ENCODE measurements at regions not wholly inside any gene's neighbourhood (a gene's known extent, or its start where the extent isn't known, plus 50 kb on each side); places are given as distances from the start of the nearest gene placed in this dataset.

DNA sequence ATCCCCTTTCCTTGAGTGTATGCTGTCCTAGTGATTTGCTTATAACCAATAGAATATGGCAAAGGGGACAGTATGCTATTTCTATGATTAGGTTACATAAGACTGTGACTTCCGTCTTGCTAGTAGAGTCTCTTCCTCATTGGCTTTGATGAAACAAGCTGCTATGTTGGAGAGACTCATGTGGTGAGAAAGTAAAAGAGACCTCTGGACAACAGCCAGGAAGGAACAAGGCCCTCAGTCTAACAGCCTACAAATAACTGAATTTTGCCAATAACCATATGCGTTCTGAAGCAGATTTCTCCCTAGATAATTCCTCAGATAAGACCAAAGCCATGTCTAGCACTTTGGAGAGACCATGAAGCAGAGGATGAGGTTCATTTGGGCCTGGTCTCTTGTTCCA lies 134.5 kb upstream of the NAV3 start:
- Mint-ChIP-seq H3K4me3 (no peak overlapping the region), H3K27ac (no peak overlapping the region)

DNA sequence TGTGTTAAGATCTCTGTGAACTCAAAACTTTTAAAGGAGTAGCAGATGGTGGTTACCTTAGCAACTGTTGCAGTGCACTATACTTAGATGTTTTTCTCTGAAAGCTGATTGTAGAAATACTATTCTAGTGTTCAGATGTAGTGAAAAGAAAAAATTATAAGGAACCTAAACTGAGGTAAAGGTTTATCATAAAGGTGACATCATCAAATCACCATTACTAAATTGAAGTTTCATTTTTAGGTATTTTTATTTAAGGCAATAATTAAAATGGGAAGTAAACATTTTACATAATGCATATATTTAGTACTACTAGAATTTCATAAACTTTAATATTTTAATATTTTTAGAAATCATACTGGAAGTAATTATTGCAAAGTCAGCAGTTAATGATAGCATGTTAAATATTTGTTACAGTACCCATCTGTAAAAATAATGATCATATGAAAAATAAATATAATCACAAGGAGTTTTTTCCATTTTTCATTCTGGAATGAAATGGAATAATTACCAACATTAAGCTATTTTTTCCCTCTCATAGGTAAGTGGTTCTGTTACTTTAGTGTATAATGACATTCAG lies 141.1 kb upstream of the NAV3 start:
- Mint-ChIP-seq H3K9me3 (peaks cover 0 to 7% (median 2%) of the 10 kb centered on the region in 3 donors), H3K27ac (no peak overlapping the region), H3K4me1 (no peaks in the 10 kb centered on the region), H3K27me3 (no peaks in the 10 kb centered on the region), H3K4me3 (no peak overlapping the region), H3K36me3 (no peaks in the 10 kb centered on the region)
- no peaks in the 10 kb centered on the region for H3K27me3 ChIP-seq (replicated peaks in 1 of 2; ENCODE audit: control insufficient read depth in 2 of 2, extremely low read depth in 1 of 2, insufficient read depth in 2 of 2, low read length in 1 of 2)
- POLR2A ChIA-PET, result no interaction called here
- H3K36me3 ChIP-seq (ENCODE audit: control insufficient read depth in 2 of 2, extremely low read depth in 1 of 2, insufficient read depth in 1 of 2, low read length in 1 of 2), result no peaks in the 10 kb centered on the region
- H3K4me3 ChIP-seq (ENCODE audit: control insufficient read depth in 1 of 2, extremely low read depth in 1 of 2, low read length in 1 of 2), result no peak overlapping the region
- ATAC-seq (replicated peaks in 1 of 4), result no peak
- H3K9me3 ChIP-seq, result no peaks in the 10 kb centered on the region
- no peaks in the 10 kb centered on the region for H3K4me1 ChIP-seq (ENCODE audit: control insufficient read depth in 1 of 2, extremely low read depth in 1 of 2, insufficient read depth in 2 of 2, low read length in 2 of 2)
- DNase-seq, result no peak
- CTCF ChIA-PET, result no interaction called here
- no peak overlapping the region for H3K27ac ChIP-seq (ENCODE audit: low read length)

More for the DNA sequence above, 134.5 kb upstream of the NAV3 start:
- Mint-ChIP-seq H3K9me3 (peaks cover 2 to 10% (median 4%) of the 10 kb centered on the region in 3 donors), H3K27me3 (no peaks in the 10 kb centered on the region), H3K36me3 (no peaks in the 10 kb centered on the region), H3K4me1 (no peaks in the 10 kb centered on the region)
- no peak for DNase-seq
- Histone ChIP-seq H3K27me3 (replicated peaks in 1 of 2; ENCODE audit: control insufficient read depth in 2 of 2, extremely low read depth in 1 of 2, insufficient read depth in 2 of 2, low read length in 1 of 2) (no peaks in the 10 kb centered on the region), H3K36me3 (ENCODE audit: control insufficient read depth in 2 of 2, extremely low read depth in 1 of 2, insufficient read depth in 1 of 2, low read length in 1 of 2) (no peaks in the 10 kb centered on the region), H3K4me3 (ENCODE audit: control insufficient read depth in 1 of 2, extremely low read depth in 1 of 2, low read length in 1 of 2) (no peak overlapping the region), H3K9me3 (no peaks in the 10 kb centered on the region), H3K27ac (ENCODE audit: low read length) (no peak overlapping the region), H3K4me1 (ENCODE audit: control insufficient read depth in 1 of 2, extremely low read depth in 1 of 2, insufficient read depth in 2 of 2, low read length in 2 of 2) (no peaks in the 10 kb centered on the region)
- no peak for ATAC-seq (replicated peaks in 1 of 4)
- WGBS (ENCODE audit: insufficient coverage), result no CpG with 5 or more reads among the region's 2 CpGs
- POLR2A ChIA-PET, result no interaction called here
- CTCF ChIA-PET, result no interaction called here

DNA sequence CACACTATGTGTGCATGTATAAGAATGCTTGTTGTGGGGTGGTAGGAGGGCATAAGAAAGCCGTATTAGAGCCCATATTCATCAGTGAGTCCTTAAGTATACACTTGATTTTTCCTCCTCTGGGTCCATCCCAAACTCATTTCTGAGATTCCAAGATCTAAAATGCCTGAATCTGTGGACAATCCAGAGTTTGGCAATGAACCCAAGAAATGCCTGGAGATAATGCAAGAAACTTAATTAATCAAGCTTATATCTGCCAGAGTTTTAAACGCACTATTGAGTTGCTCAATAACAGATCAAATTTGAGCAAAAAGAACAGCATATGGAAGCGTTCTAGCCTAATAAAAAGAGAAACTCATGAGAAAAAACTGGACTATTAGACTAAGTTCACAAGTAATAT lies 143.4 kb upstream of the NAV3 start:
- DNase-seq (no peak), ATAC-seq (replicated peaks in 1 of 4) (no peak)
- H3K4me3 ChIP-seq (ENCODE audit: control insufficient read depth in 1 of 2, extremely low read depth in 1 of 2, low read length in 1 of 2), result no peak overlapping the region
- ChIA-PET POLR2A (no interaction called here), CTCF (no interaction called here)
- peaks cover 0 to 7% (median 0%) of the 10 kb centered on the region in 3 donors for H3K9me3 Mint-ChIP-seq
- no peaks in the 10 kb centered on the region for H3K4me1 Mint-ChIP-seq
- H3K9me3 ChIP-seq, result no peaks in the 10 kb centered on the region
- no peaks in the 10 kb centered on the region for H3K27me3 ChIP-seq (replicated peaks in 1 of 2; ENCODE audit: control insufficient read depth in 2 of 2, extremely low read depth in 1 of 2, insufficient read depth in 2 of 2, low read length in 1 of 2)
- WGBS (ENCODE audit: insufficient coverage), result 100% methylated on average over 1 of the region's 3 CpGs
- no peaks in the 10 kb centered on the region for H3K27me3 Mint-ChIP-seq
- H3K27ac Mint-ChIP-seq, result no peak overlapping the region
- H3K36me3 ChIP-seq (ENCODE audit: control insufficient read depth in 2 of 2, extremely low read depth in 1 of 2, insufficient read depth in 1 of 2, low read length in 1 of 2), result no peaks in the 10 kb centered on the region
- H3K27ac ChIP-seq (ENCODE audit: low read length), result no peak overlapping the region
- H3K4me1 ChIP-seq (ENCODE audit: control insufficient read depth in 1 of 2, extremely low read depth in 1 of 2, insufficient read depth in 2 of 2, low read length in 2 of 2), result no peaks in the 10 kb centered on the region
- H3K36me3 Mint-ChIP-seq, result no peaks in the 10 kb centered on the region
- no peak overlapping the region for H3K4me3 Mint-ChIP-seq

DNA sequence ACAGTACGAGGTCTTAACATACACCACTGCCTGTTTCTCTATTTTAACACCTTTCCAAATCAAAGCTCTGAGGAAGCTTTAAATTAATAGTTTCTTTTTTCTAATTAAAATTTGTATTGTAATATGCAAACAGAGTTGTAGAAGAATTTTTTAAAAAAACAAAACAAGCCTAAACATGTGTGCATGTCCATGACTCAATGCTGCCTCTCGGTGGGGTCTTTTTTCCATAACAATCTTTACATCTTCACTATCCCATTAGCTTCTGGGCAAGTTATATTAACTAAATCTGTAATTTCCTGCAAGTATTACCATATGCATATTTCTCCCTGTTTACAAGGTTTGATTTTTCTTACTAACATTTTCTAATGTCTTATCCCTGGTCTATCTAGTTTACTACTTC lies 143.9 kb upstream of the NAV3 start:
- no peaks in the 10 kb centered on the region for H3K9me3 ChIP-seq
- Mint-ChIP-seq H3K36me3 (no peaks in the 10 kb centered on the region), H3K4me3 (no peak overlapping the region), H3K9me3 (peaks cover 0 to 7% (median 0%) of the 10 kb centered on the region in 3 donors), H3K4me1 (no peaks in the 10 kb centered on the region), H3K27ac (no peak overlapping the region), H3K27me3 (no peaks in the 10 kb centered on the region)
- DNase-seq (no peak), ATAC-seq (replicated peaks in 1 of 4) (no peak)
- H3K4me1 ChIP-seq (ENCODE audit: control insufficient read depth in 1 of 2, extremely low read depth in 1 of 2, insufficient read depth in 2 of 2, low read length in 2 of 2), result no peaks in the 10 kb centered on the region
- ChIA-PET CTCF (no interaction called here), POLR2A (no interaction called here)
- H3K27ac ChIP-seq (ENCODE audit: low read length), result no peak overlapping the region
- no CpG with 5 or more reads among the region's 2 CpGs for WGBS (ENCODE audit: insufficient coverage)
- H3K36me3 ChIP-seq (ENCODE audit: control insufficient read depth in 2 of 2, extremely low read depth in 1 of 2, insufficient read depth in 1 of 2, low read length in 1 of 2), result no peaks in the 10 kb centered on the region
- H3K27me3 ChIP-seq (replicated peaks in 1 of 2; ENCODE audit: control insufficient read depth in 2 of 2, extremely low read depth in 1 of 2, insufficient read depth in 2 of 2, low read length in 1 of 2), result no peaks in the 10 kb centered on the region
- H3K4me3 ChIP-seq (ENCODE audit: control insufficient read depth in 1 of 2, extremely low read depth in 1 of 2, low read length in 1 of 2), result no peak overlapping the region

DNA sequence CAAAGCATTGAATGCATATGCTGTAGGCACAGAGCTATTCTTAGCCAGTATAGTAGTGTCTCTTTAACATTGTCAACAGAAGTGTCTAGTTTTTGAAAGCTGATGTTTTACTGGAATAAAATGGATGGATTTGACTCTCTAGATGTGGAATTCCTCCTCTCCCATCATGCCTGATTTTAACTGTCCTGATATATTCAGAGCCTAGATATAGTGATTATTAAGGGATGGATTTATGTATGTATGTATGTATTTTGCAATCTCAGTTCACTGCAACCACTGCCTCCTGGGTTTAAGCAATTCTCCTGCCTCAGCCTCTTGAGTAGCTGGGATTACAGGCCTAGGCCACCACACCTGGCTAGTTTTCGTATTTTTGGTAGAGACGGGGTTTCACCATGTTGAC lies 144.8 kb upstream of the NAV3 start:
- POLR2A ChIA-PET, result no interaction called here
- Mint-ChIP-seq H3K36me3 (no peaks in the 10 kb centered on the region), H3K27me3 (no peaks in the 10 kb centered on the region), H3K9me3 (peaks cover 0 to 7% (median 0%) of the 10 kb centered on the region in 3 donors), H3K4me3 (no peak overlapping the region), H3K27ac (no peak overlapping the region), H3K4me1 (no peaks in the 10 kb centered on the region)
- Histone ChIP-seq H3K27ac (ENCODE audit: low read length) (no peak overlapping the region), H3K36me3 (ENCODE audit: control insufficient read depth in 2 of 2, extremely low read depth in 1 of 2, insufficient read depth in 1 of 2, low read length in 1 of 2) (no peaks in the 10 kb centered on the region), H3K27me3 (replicated peaks in 1 of 2; ENCODE audit: control insufficient read depth in 2 of 2, extremely low read depth in 1 of 2, insufficient read depth in 2 of 2, low read length in 1 of 2) (no peaks in the 10 kb centered on the region), H3K4me1 (ENCODE audit: control insufficient read depth in 1 of 2, extremely low read depth in 1 of 2, insufficient read depth in 2 of 2, low read length in 2 of 2) (no peaks in the 10 kb centered on the region), H3K4me3 (ENCODE audit: control insufficient read depth in 1 of 2, extremely low read depth in 1 of 2, low read length in 1 of 2) (no peak overlapping the region), H3K9me3 (no peaks in the 10 kb centered on the region)
- DNase-seq (no peak), ATAC-seq (replicated peaks in 1 of 4) (no peak)
- 80% methylated on average over 1 of the region's 2 CpGs for WGBS (ENCODE audit: insufficient coverage)
- CTCF ChIA-PET, result no interaction called here

DNA sequence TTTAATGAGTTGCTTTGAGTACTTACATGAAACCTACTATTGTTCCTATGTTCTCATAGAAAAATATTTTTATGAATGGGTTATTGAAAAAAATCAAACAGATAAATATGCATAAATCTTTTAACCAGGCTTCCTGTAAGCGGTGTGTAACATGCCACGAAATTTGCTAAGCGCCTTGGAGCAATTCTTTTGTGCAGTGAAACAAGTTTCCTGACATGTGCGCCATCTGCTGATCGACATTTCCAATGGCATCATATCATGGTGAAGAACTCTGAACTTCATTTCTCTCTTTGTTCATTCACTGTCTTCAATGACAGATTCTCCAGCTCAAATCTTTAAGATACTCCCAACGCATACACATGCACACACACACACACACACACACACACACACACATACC lies 145.6 kb upstream of the NAV3 start:
- CTCF ChIA-PET, result no interaction called here
- no peak overlapping the region for H3K27ac Mint-ChIP-seq
- H3K9me3 Mint-ChIP-seq, result peaks cover 0 to 7% (median 0%) of the 10 kb centered on the region in 3 donors
- ATAC-seq (replicated peaks in 1 of 4) (no peak), DNase-seq (no peak)
- H3K4me1 Mint-ChIP-seq, result no peaks in the 10 kb centered on the region
- H3K36me3 ChIP-seq (ENCODE audit: control insufficient read depth in 2 of 2, extremely low read depth in 1 of 2, insufficient read depth in 1 of 2, low read length in 1 of 2), result no peaks in the 10 kb centered on the region
- no peaks in the 10 kb centered on the region for H3K36me3 Mint-ChIP-seq
- H3K4me1 ChIP-seq (ENCODE audit: control insufficient read depth in 1 of 2, extremely low read depth in 1 of 2, insufficient read depth in 2 of 2, low read length in 2 of 2), result no peaks in the 10 kb centered on the region
- H3K27me3 ChIP-seq (replicated peaks in 1 of 2; ENCODE audit: control insufficient read depth in 2 of 2, extremely low read depth in 1 of 2, insufficient read depth in 2 of 2, low read length in 1 of 2), result no peaks in the 10 kb centered on the region
- no peak overlapping the region for H3K4me3 Mint-ChIP-seq
- H3K27ac ChIP-seq (ENCODE audit: low read length), result no peak overlapping the region
- no peaks in the 10 kb centered on the region for H3K9me3 ChIP-seq
- H3K27me3 Mint-ChIP-seq, result no peaks in the 10 kb centered on the region
- no peak overlapping the region for H3K4me3 ChIP-seq (ENCODE audit: control insufficient read depth in 1 of 2, extremely low read depth in 1 of 2, low read length in 1 of 2)
- POLR2A ChIA-PET, result no interaction called here
- WGBS (ENCODE audit: insufficient coverage), result 14% methylated on average over 6 of the region's 6 CpGs

DNA sequence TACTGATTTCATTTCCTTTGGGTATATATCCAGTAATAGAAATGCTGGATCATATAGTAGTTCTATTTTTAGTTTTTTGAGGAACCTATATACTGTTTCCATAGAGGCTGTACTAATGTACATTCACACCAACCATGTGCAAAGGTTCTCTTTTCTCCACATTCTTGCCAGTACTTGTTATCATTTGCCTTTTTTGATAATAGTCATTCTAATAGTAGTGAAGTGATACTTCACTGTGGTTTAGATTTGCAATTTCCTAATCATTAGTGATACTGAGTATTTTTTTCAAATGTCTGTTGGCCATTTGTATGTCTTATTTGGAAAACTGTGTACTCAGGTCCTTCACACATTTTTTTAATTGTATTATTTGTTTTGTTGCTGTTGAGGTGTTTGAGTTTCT lies 148.2 kb upstream of the NAV3 start:
- Histone ChIP-seq H3K9me3 (no peaks in the 10 kb centered on the region), H3K4me3 (ENCODE audit: control insufficient read depth in 1 of 2, extremely low read depth in 1 of 2, low read length in 1 of 2) (no peak overlapping the region), H3K4me1 (ENCODE audit: control insufficient read depth in 1 of 2, extremely low read depth in 1 of 2, insufficient read depth in 2 of 2, low read length in 2 of 2) (no peaks in the 10 kb centered on the region), H3K36me3 (ENCODE audit: control insufficient read depth in 2 of 2, extremely low read depth in 1 of 2, insufficient read depth in 1 of 2, low read length in 1 of 2) (no peaks in the 10 kb centered on the region), H3K27me3 (replicated peaks in 1 of 2; ENCODE audit: control insufficient read depth in 2 of 2, extremely low read depth in 1 of 2, insufficient read depth in 2 of 2, low read length in 1 of 2) (no peaks in the 10 kb centered on the region), H3K27ac (ENCODE audit: low read length) (no peak overlapping the region)
- no peak for DNase-seq
- no peaks in the 10 kb centered on the region for H3K27me3 Mint-ChIP-seq
- no peak overlapping the region for H3K27ac Mint-ChIP-seq
- H3K9me3 Mint-ChIP-seq, result peaks cover 0 to 5% (median 0%) of the 10 kb centered on the region in 3 donors
- ATAC-seq (replicated peaks in 1 of 4), result no peak
- CTCF ChIA-PET, result no interaction called here
- H3K4me1 Mint-ChIP-seq, result no peaks in the 10 kb centered on the region
- POLR2A ChIA-PET, result interaction anchor here in 1 of 2 donors (0.5 kb wide), 1 partner anchor 1581 kb away, joined by 4 read pairs; no protein-coding TSS in a partner anchor
- no peaks in the 10 kb centered on the region for H3K36me3 Mint-ChIP-seq
- H3K4me3 Mint-ChIP-seq, result no peak overlapping the region

Data from T-cell (primary cell).